GM19351 (cell line): ENCODE measurements at regions not wholly inside any gene's neighbourhood (a gene's known extent, or its start where the extent isn't known, plus 50 kb on each side); places are given as distances from the start of the nearest gene placed in this dataset.
"Not testable (repeated sequence)": the region's sequence is repeated elsewhere in the genome, so short reads cannot be mapped to it uniquely, and the experiment has no call there.

Source experiments
- ATAC-seq: cut with Tn5 transposase; IDR thresholded peaks from one replicate; pipeline ENCODE4 v1.9.1; 2021; ENCODE audit warnings: mild to moderate bottlenecking, moderate library complexity; ENCODE audit not compliant: unreplicated experiment

GRCh38 chr2:7368211-7368610, 451.0 kb downstream of the RNF144A start:
- no peak for ATAC-seq

- ATAC-seq, result no peak
Measured at GRCh38 chr2:7373156-7373555, 455.9 kb downstream of the RNF144A start.

GRCh38 chr2:7375901-7376300, 458.7 kb downstream of the RNF144A start:
- ATAC-seq, result no peak

- ATAC-seq, result no peak
Measured at GRCh38 chr2:7377916-7378569, 460.8 kb downstream of the RNF144A start.

GRCh38 chr2:7378591-7378990, 461.4 kb downstream of the RNF144A start:
- no peak for ATAC-seq

- no peak for ATAC-seq
Measured at GRCh38 chr2:7379799-7380198, 462.6 kb downstream of the RNF144A start.

GRCh38 chr2:7384773-7385349, 467.6 kb downstream of the RNF144A start:
- no peak for ATAC-seq

- ATAC-seq, result not testable (repeated sequence)
Measured at GRCh38 chr2:7390311-7390710, 473.1 kb downstream of the RNF144A start.

- no peak for ATAC-seq
Measured at GRCh38 chr2:7392076-7392787, 475.0 kb downstream of the RNF144A start.

GRCh38 chr2:7394195-7394594, 477.0 kb downstream of the RNF144A start:
- no peak for ATAC-seq

- no peak for ATAC-seq
Measured at GRCh38 chr2:7400628-7401027, 483.4 kb downstream of the RNF144A start.

GRCh38 chr2:7403092-7403775, 486.0 kb downstream of the RNF144A start:
- ATAC-seq, result no peak

- ATAC-seq, result no peak
Measured at GRCh38 chr2:7405861-7406715, 488.9 kb downstream of the RNF144A start.

GRCh38 chr2:7407001-7407400, 489.8 kb downstream of the RNF144A start:
- no peak for ATAC-seq

GRCh38 chr2:7407906-7408680, 490.9 kb downstream of the RNF144A start:
- no peak for ATAC-seq

- ATAC-seq, result no peak
Measured at GRCh38 chr2:7411691-7412090, 494.5 kb downstream of the RNF144A start.

GRCh38 chr2:7417845-7418742, 500.9 kb downstream of the RNF144A start:
- no peak for ATAC-seq

GRCh38 chr2:7419186-7419585, 502.0 kb downstream of the RNF144A start:
- ATAC-seq, result no peak

- no peak for ATAC-seq
Measured at GRCh38 chr2:7419814-7420311, 502.7 kb downstream of the RNF144A start.
